ENCODE measurements at regions not wholly inside any gene's neighbourhood (a gene's known extent, or its start where the extent isn't known, plus 50 kb on each side); places are given as distances from the start of the nearest gene placed in this dataset.

GRCh38 chr6:6818078-6818639 lies 229.6 kb downstream of the LY86 start:
- CTCF ChIA-PET, result interaction anchor here (0.6 kb wide), 1 partner anchor 35 kb away, joined by 3 read pairs; no protein-coding TSS in a partner anchor
- POLR2A ChIA-PET, result no interaction called here
- no peak overlapping the region for H3K4me3 ChIP-seq (ENCODE audit: low read depth, low read length)
- no peak for DNase-seq (ENCODE audit: low read depth, low spot score)
- no peaks in the 10 kb centered on the region for H3K9me3 ChIP-seq (ENCODE audit: control insufficient read depth, insufficient read depth, low read length)
- H3K27ac ChIP-seq (ENCODE audit: low read depth, low read length), result no peak overlapping the region
- TF ChIP-seq, protein P1, sequence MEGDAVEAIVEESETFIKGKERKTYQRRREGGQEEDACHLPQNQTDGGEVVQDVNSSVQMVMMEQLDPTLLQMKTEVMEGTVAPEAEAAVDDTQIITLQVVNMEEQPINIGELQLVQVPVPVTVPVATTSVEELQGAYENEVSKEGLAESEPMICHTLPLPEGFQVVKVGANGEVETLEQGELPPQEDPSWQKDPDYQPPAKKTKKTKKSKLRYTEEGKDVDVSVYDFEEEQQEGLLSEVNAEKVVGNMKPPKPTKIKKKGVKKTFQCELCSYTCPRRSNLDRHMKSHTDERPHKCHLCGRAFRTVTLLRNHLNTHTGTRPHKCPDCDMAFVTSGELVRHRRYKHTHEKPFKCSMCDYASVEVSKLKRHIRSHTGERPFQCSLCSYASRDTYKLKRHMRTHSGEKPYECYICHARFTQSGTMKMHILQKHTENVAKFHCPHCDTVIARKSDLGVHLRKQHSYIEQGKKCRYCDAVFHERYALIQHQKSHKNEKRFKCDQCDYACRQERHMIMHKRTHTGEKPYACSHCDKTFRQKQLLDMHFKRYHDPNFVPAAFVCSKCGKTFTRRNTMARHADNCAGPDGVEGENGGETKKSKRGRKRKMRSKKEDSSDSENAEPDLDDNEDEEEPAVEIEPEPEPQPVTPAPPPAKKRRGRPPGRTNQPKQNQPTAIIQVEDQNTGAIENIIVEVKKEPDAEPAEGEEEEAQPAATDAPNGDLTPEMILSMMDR (IDR thresholded peaks at IDR 0.05; ENCODE audit: low read depth, low read length), result no peak
- H3K27me3 ChIP-seq (ENCODE audit: control insufficient read depth, insufficient read depth, low read length), result peaks cover 3% of the 10 kb centered on the region

- Histone ChIP-seq H3K27ac (ENCODE audit: low read depth, low read length) (no peak overlapping the region), H3K4me3 (ENCODE audit: low read depth, low read length) (no peak overlapping the region), H3K27me3 (ENCODE audit: control insufficient read depth, insufficient read depth, low read length) (peaks cover 3% of the 10 kb centered on the region), H3K9me3 (ENCODE audit: control insufficient read depth, insufficient read depth, low read length) (no peaks in the 10 kb centered on the region)
- no peak for DNase-seq (ENCODE audit: low read depth, low spot score)
- TF ChIP-seq, protein P1 (IDR thresholded peaks at IDR 0.05; ENCODE audit: low read depth, low read length), result no peak
- ChIA-PET POLR2A (no interaction called here), CTCF (no interaction called here)
Measured at GRCh38 chr6:6820641-6821238, 232.2 kb downstream of the LY86 start.

DNA sequence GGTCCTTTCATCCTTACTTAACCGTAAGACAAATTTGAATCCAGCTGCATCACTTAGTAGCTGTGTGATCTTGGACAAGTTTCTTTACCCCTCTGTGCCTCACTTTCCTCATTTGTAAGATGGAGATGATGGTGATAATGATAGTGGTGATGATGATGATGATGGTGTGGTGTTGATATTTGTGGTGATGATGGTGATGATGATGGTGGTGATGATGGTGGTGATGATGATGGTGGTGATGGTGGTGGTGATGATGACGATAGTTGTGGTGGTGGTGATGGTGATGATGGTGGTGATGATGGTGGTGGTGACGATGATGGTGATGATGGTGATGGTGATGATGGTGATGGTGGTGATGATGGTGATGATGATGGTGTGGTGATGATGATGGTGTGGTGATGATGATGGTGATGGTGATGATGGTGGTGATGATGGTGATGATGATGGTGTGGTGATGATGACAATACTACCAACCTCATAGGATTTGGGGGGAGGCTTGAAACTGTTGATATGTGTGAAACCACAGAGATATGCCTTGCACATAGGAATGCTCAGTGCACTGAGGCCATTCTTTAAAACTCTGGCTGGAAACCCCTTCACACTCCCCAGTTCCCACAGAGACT lies 233.2 kb downstream of the LY86 start:
- ChIA-PET CTCF (no interaction called here), POLR2A (interaction anchor here (0.8 kb wide), 1 partner anchor 28 kb away, joined by 5 read pairs; no protein-coding TSS in a partner anchor)
- H3K27me3 ChIP-seq (ENCODE audit: control insufficient read depth, insufficient read depth, low read length), result peaks cover 3% of the 10 kb centered on the region
- H3K4me3 ChIP-seq (ENCODE audit: low read depth, low read length), result no peak overlapping the region
- H3K9me3 ChIP-seq (ENCODE audit: control insufficient read depth, insufficient read depth, low read length), result no peaks in the 10 kb centered on the region; the same call in 1 of the 2 replicates
- TF ChIP-seq, protein P1 (IDR thresholded peaks at IDR 0.05; ENCODE audit: low read depth, low read length), result no peak
- no peak for DNase-seq (ENCODE audit: low read depth, low spot score)
- H3K27ac ChIP-seq (ENCODE audit: low read depth, low read length), result no peak overlapping the region

GRCh38 chr6:6823030-6823429 lies 234.5 kb downstream of the LY86 start:
- CTCF ChIA-PET, result no interaction called here
- POLR2A ChIA-PET, result no interaction called here

More at GRCh38 chr6:6823030-6823429, 234.5 kb downstream of the LY86 start:
- Histone ChIP-seq H3K27ac (ENCODE audit: low read depth, low read length) (no peak overlapping the region), H3K4me3 (ENCODE audit: low read depth, low read length) (no peak overlapping the region), H3K9me3 (ENCODE audit: control insufficient read depth, insufficient read depth, low read length) (no peaks in the 10 kb centered on the region; the same call in 1 of the 2 replicates), H3K27me3 (ENCODE audit: control insufficient read depth, insufficient read depth, low read length) (peaks cover 3% of the 10 kb centered on the region)
- TF ChIP-seq, protein P1 (IDR thresholded peaks at IDR 0.05; ENCODE audit: low read depth, low read length), result no peak
- no peak for DNase-seq (ENCODE audit: low read depth, low spot score)
